IMR-90 (cell line): ENCODE measurements at regions not wholly inside any gene's neighbourhood (a gene's known extent, or its start where the extent isn't known, plus 50 kb on each side); places are given as distances from the start of the nearest gene placed in this dataset.

Source experiments
- ATAC-seq: fragments of 200-7000 bp; cut with Tn5 transposase; 2 replicates; pipeline ENCODE4 v1.9.1; 2020; ENCODE audit warnings: low read depth, mild to moderate bottlenecking, moderate library complexity
- BruUV-seq: library from RNA; stranded (reverse); fragments of 400-500 nt; replicated peaks from 2 replicates; lab custom pipeline; 2021; lab: Mats Ljungman, UMichigan
- CTCF ChIA-PET: fragments of 300-600 bp; formaldehyde crosslinking; extraction: SDS; loops from one replicate; lab custom pipeline; 2021; ENCODE audit warnings: antibody characterized with exemption; lab: Yijun Ruan, JAX
- POLR2A ChIA-PET: fragments of 300-600 bp; sonication (Branson Sonifier 250); formaldehyde crosslinking; loops from one replicate; lab custom pipeline; 2022; ENCODE audit warnings: antibody characterized with exemption; ENCODE audit not compliant: unreplicated experiment; lab: Charles Lee
- DNase-seq: peaks from one replicate; pipeline ENCODE4 v3.0.0; 2013
- H2AFZ ChIP-seq: replicated peaks from 2 replicates; pipeline ENCODE3; 2013; ENCODE audit warnings: low read length, mild to moderate bottlenecking; ENCODE audit not compliant: poor library complexity
- H2AK5ac ChIP-seq: 2 replicates; pipeline ENCODE4 v1.6.1; 2013; ENCODE audit warnings: low read depth, low read length, inconsistent platforms
- H2AK9ac ChIP-seq: replicated peaks from 2 replicates; pipeline ENCODE3; 2013; ENCODE audit warnings: mild to moderate bottlenecking, low read depth, low read length, moderate library complexity; ENCODE audit not compliant: poor library complexity
- H2BK120ac ChIP-seq: 2 replicates; pipeline ENCODE4 v1.6.1; 2013; ENCODE audit warnings: low read depth, low read length, inconsistent platforms
- H2BK15ac ChIP-seq: 3 replicates; pipeline ENCODE4 v1.6.1; 2013; ENCODE audit warnings: low read depth, low read length, inconsistent platforms
- H2BK20ac ChIP-seq: 2 replicates; pipeline ENCODE4 v1.6.1; 2013; ENCODE audit warnings: low read depth, mild to moderate bottlenecking, inconsistent platforms, low read length, moderate library complexity
- H2BK5ac ChIP-seq: 2 replicates; pipeline ENCODE4 v1.6.1; 2013; ENCODE audit warnings: mild to moderate bottlenecking, low read depth, low read length, inconsistent platforms; ENCODE audit not compliant: poor library complexity, severe bottlenecking
- H3K14ac ChIP-seq: replicated peaks from 2 replicates; pipeline ENCODE4 v1.6.1; 2013; ENCODE audit warnings: low read depth, low read length, inconsistent platforms
- H3K18ac ChIP-seq: 2 replicates; pipeline ENCODE4 v1.6.1; 2013; ENCODE audit warnings: low read depth, low read length, control low read depth
- H3K23ac ChIP-seq: 2 replicates; pipeline ENCODE4 v1.6.1; 2013; ENCODE audit warnings: low read depth, low read length, inconsistent platforms
- H3K27ac ChIP-seq: 2 replicates; pipeline ENCODE4 v1.5.1; 2013; ENCODE audit warnings: mild to moderate bottlenecking, control low read depth, low read length; ENCODE audit not compliant: insufficient read depth
- H3K27me3 ChIP-seq: 2 replicates; pipeline ENCODE4 v1.6.1; 2013; ENCODE audit warnings: low read length; ENCODE audit not compliant: control insufficient read depth, insufficient read depth
- H3K36me3 ChIP-seq: 2 replicates; pipeline ENCODE4 v1.6.1; 2013; ENCODE audit warnings: low read length, mixed read lengths; ENCODE audit not compliant: control insufficient read depth, insufficient read depth
- H3K4ac ChIP-seq: 2 replicates; pipeline ENCODE4 v1.6.1; 2013; ENCODE audit warnings: low read depth, low read length, inconsistent platforms
- H3K4me1 ChIP-seq: 2 replicates; pipeline ENCODE4 v1.6.1; 2013; ENCODE audit warnings: low read length, mixed read lengths; ENCODE audit not compliant: control insufficient read depth, insufficient read depth
- H3K4me2 ChIP-seq: 2 replicates; pipeline ENCODE4 v1.6.1; 2013; ENCODE audit warnings: low read depth, mild to moderate bottlenecking, control low read depth, low read length, moderate library complexity
- H3K4me3 ChIP-seq: 2 replicates; pipeline ENCODE4 v1.5.1; 2013; ENCODE audit warnings: low read depth, mild to moderate bottlenecking, control low read depth, low read length, moderate library complexity; ENCODE audit not compliant: insufficient read depth
- H3K56ac ChIP-seq: 2 replicates; pipeline ENCODE4 v1.6.1; 2013; ENCODE audit warnings: low read length, inconsistent platforms; ENCODE audit not compliant: insufficient read depth; ENCODE audit errors: extremely low read depth
- H3K79me1 ChIP-seq, 2 experiments: 2 replicates each; pipeline ENCODE4 v1.6.1; 2013; ENCODE audit warnings: low read length in 2 of 2, inconsistent platforms in 1 of 2, low read depth in 1 of 2
- H3K9ac ChIP-seq: 2 replicates; pipeline ENCODE4 v1.6.1; 2013; ENCODE audit warnings: low read depth, low read length, control low read depth
- H3K9me1 ChIP-seq: 2 replicates; pipeline ENCODE4 v1.6.1; 2013; ENCODE audit warnings: low read length, inconsistent platforms; ENCODE audit not compliant: insufficient read depth
- H3K9me3 ChIP-seq: 2 replicates; pipeline ENCODE4 v1.6.1; 2013; ENCODE audit warnings: low read length; ENCODE audit not compliant: control insufficient read depth, insufficient read depth
- H4K20me1 ChIP-seq: 2 replicates; pipeline ENCODE4 v1.6.1; 2013; ENCODE audit warnings: low read length, inconsistent platforms; ENCODE audit not compliant: insufficient read depth
- H4K5ac ChIP-seq: 2 replicates; pipeline ENCODE4 v1.6.1; 2013; ENCODE audit warnings: mild to moderate bottlenecking, low read depth, low read length, control low read depth
- H4K8ac ChIP-seq, 2 experiments: 2 replicates each; pipeline ENCODE4 v1.6.1; 2013; ENCODE audit warnings: low read depth in 2 of 2, low read length in 2 of 2, control low read depth in 1 of 2, inconsistent platforms in 1 of 2
- H4K91ac ChIP-seq: 2 replicates; pipeline ENCODE4 v1.6.1; 2013; ENCODE audit warnings: low read depth, low read length, inconsistent platforms; ENCODE audit not compliant: insufficient read depth
- BHLHE40 ChIP-seq: fragments of 150-350 bp; IDR thresholded peaks from 2 replicates; pipeline ENCODE4 v1.6.1; 2016; ENCODE audit warnings: mild to moderate bottlenecking, low read depth, low read length
- CEBPB ChIP-seq: IDR thresholded peaks from 2 replicates; pipeline ENCODE4 v1.6.1; 2012; ENCODE audit warnings: low read depth, low read length, improper control_type of control experiment
- CHD1 ChIP-seq: IDR thresholded peaks from 2 replicates; pipeline ENCODE4 v1.6.1; 2012; ENCODE audit warnings: low read depth, low read length, improper control_type of control experiment
- CTCF ChIP-seq: conservative IDR thresholded peaks from 2 replicates; pipeline ENCODE4 v1.5.1; 2012; ENCODE audit warnings: mild to moderate bottlenecking, low read depth, low read length, improper control_type of control experiment
- ELK1 ChIP-seq: fragments of 150-350 bp; IDR thresholded peaks from 2 replicates; pipeline ENCODE4 v1.6.1; 2016; ENCODE audit warnings: low read depth, mild to moderate bottlenecking, low read length, moderate library complexity, borderline replicate concordance
- FOS ChIP-seq: fragments of 150-350 bp; IDR thresholded peaks from 2 replicates; pipeline ENCODE4 v1.6.1; 2016; ENCODE audit warnings: low read depth, low read length
- MAFK ChIP-seq: IDR thresholded peaks from 2 replicates; pipeline ENCODE4 v1.6.1; 2012; ENCODE audit warnings: low read depth, low read length, improper control_type of control experiment
- MAZ ChIP-seq: IDR thresholded peaks from 2 replicates; pipeline ENCODE4 v1.6.1; 2012; ENCODE audit warnings: low read depth, mild to moderate bottlenecking, low read length, improper control_type of control experiment, moderate library complexity, borderline replicate concordance
- NFE2L2 ChIP-seq: fragments of 150-350 bp; IDR thresholded peaks from 2 replicates; pipeline ENCODE4 v1.6.1; 2016; ENCODE audit warnings: low read depth, mild to moderate bottlenecking, low read length
- POLR2A ChIP-seq: IDR thresholded peaks from 2 replicates; pipeline ENCODE4 v1.6.1; 2012; ENCODE audit warnings: mild to moderate bottlenecking, low read depth, low read length
- RAD21 ChIP-seq: IDR thresholded peaks from 2 replicates; pipeline ENCODE4 v1.6.1; 2012; ENCODE audit warnings: low read length, improper control_type of control experiment
- RFX5 ChIP-seq: IDR thresholded peaks from 2 replicates; pipeline ENCODE4 v1.8.0; 2012; ENCODE audit warnings: low read depth, mild to moderate bottlenecking, low read length, moderate library complexity
- SMC3 ChIP-seq: fragments of 150-350 bp; IDR thresholded peaks from 2 replicates; pipeline ENCODE4 v1.6.1; 2016; ENCODE audit warnings: low read depth, mild to moderate bottlenecking, antibody characterized with exemption, low read length, moderate library complexity
- USF2 ChIP-seq: fragments of 150-350 bp; IDR thresholded peaks from 2 replicates; pipeline ENCODE4 v1.6.1; 2017; ENCODE audit warnings: mild to moderate bottlenecking, antibody characterized with exemption, low read length, low read depth
- WGBS, 2 experiments: methylation state at CpG; one replicate each; pipeline versions ENCODE4 v1.1.5 to v1.1.7; 2013; ENCODE audit warnings: missing lambda C conversion rate in 2 of 2; ENCODE audit not compliant: insufficient read length in 1 of 2; ENCODE audit errors: extremely low coverage in 2 of 2; 5-methylcytosine and 5-hydroxymethylcytosine counted together
- dilution Hi-C: fragments of 300-500 bp; cut with HindIII; formaldehyde crosslinking; loops from one replicate; pipeline ENCODE4 v1.14.3; 2018; ENCODE audit warnings: low sequenced_read_pairs; ENCODE audit not compliant: unreplicated experiment
- in situ Hi-C: fragments of 300-500 bp; cut with MboI; formaldehyde crosslinking; loops from 3 replicates; pipeline ENCODE4 v1.14.3; 2019; ENCODE audit warnings: low sequenced_read_pairs, inconsistent platforms, mixed read lengths
- intact Hi-C: fragments of 100-400 bp; cut with micrococcal nuclease; formaldehyde crosslinking; loops from 2 replicates; pipeline ENCODE4 v1.10.0; 2022

GRCh38 chr15:100737214-100737613 lies 134.8 kb downstream of the ASB7 start (continued):
- TF ChIP-seq MAFK (no peak), CEBPB (no peak), MAZ (no peak), RAD21 (no peak), NFE2L2 (no peak), POLR2A (no peak), RFX5 (no peak), BHLHE40 (no peak), SMC3 (no peak)

- H3K4me3 ChIP-seq = no peak overlapping the region
- no TSS peak for BruUV-seq
- intact Hi-C loops (no loop called here), dilution Hi-C loops (no loop called here), in situ Hi-C loops (no loop called here)
- H4K91ac ChIP-seq = no peak overlapping the region
- H3K18ac ChIP-seq = peak overlapping the region; percentile 35; the same call in 1 of the 2 replicates
- H3K4me1 ChIP-seq = peaks cover 4% of the 10 kb centered on the region
- no peaks in the 10 kb centered on the region for H3K79me1 ChIP-seq
- H3K9me3 ChIP-seq = peaks cover 2% of the 10 kb centered on the region; the same call in 1 of the 2 replicates
- H2BK120ac ChIP-seq = no peak overlapping the region
- H2BK20ac ChIP-seq = no peak overlapping the region
- no peak overlapping the region for H3K9ac ChIP-seq
- H2BK5ac ChIP-seq = no peak overlapping the region
- ChIA-PET CTCF (no interaction called here), POLR2A (no interaction called here)
- no peak overlapping the region for H3K4me2 ChIP-seq
- H3K9me1 ChIP-seq = 0 out of 2 replicates have a peak, but pooled peaks cover 3% of the 10 kb centered on the region
- no peak overlapping the region for H2AFZ ChIP-seq
- no peak overlapping the region for H4K8ac ChIP-seq
- no peak overlapping the region for H3K56ac ChIP-seq
- peak overlapping the region; percentile 5; the same call in 1 of the 2 replicates for H3K4ac ChIP-seq
- no peaks in the 10 kb centered on the region for H3K27me3 ChIP-seq
- ATAC-seq (no peak), DNase-seq (no peak)
- 0 out of 2 replicates have a peak overlapping the region, but pooled peaks have one; percentile 16 for H2AK5ac ChIP-seq
- WGBS, 2 experiments = 100% methylated on average over 1 of the region's 5 CpGs; no CpG with 5 or more reads in 1 of the 2 experiments
- H3K36me3 ChIP-seq = no peaks in the 10 kb centered on the region
- no peak overlapping the region for H2AK9ac ChIP-seq
- no peaks in the 10 kb centered on the region for H4K20me1 ChIP-seq
- H3K23ac ChIP-seq = no peak overlapping the region
- H4K5ac ChIP-seq = peak overlapping the region; percentile 11; the same call in 1 of the 2 replicates
- H3K27ac ChIP-seq = no peak overlapping the region
- H3K14ac ChIP-seq = no peak overlapping the region
- H2BK15ac ChIP-seq = no peak overlapping the region; the same call in 2 of the 3 replicates
- no peak for TF ChIP-seq FOS
- no peak for TF ChIP-seq POLR2A
- no peak for TF ChIP-seq RAD21
- no peak for TF ChIP-seq BHLHE40
- no peak for TF ChIP-seq CTCF
- no peak for TF ChIP-seq NFE2L2
- TF ChIP-seq USF2 = no peak
- no peak for TF ChIP-seq ELK1
- TF ChIP-seq CHD1 = no peak
- TF ChIP-seq CEBPB = no peak
- TF ChIP-seq RFX5 = no peak
Measured at GRCh38 chr15:100738614-100739013, 136.2 kb downstream of the ASB7 start.
